Fibroblast of pulmonary artery (primary cell): ENCODE measurements at regions not wholly inside any gene's neighbourhood (a gene's known extent, or its start where the extent isn't known, plus 50 kb on each side); places are given as distances from the start of the nearest gene placed in this dataset.
"Not testable (repeated sequence)": the region's sequence is repeated elsewhere in the genome, so short reads cannot be mapped to it uniquely, and the experiment has no call there.

Experiments
- DNase-seq: peaks from one replicate; pipeline ENCODE4 v3.0.0-alpha.2; 2010; ENCODE audit warnings: low read depth
- H3K4me3 ChIP-seq: replicated peaks from 2 replicates; pipeline ENCODE4 v1.5.1; 2011; ENCODE audit warnings: low read depth, mild to moderate bottlenecking, control low read depth, low read length, moderate library complexity
- CTCF ChIP-seq: IDR thresholded peaks from 2 replicates; pipeline ENCODE4 v1.5.1; 2011; ENCODE audit warnings: mild to moderate bottlenecking, control low read depth, low read length, inconsistent platforms; ENCODE audit errors: missing control alignments

- DNase-seq: no peak
- no peak overlapping the region for H3K4me3 ChIP-seq
- TF ChIP-seq CTCF: no peak
Measured at GRCh38 chr10:65628493-65629139, 1297.2 kb upstream of the LRRTM3 start.

GRCh38 chr10:65660006-65660405, 1265.8 kb upstream of the LRRTM3 start:
- no peak for TF ChIP-seq CTCF
- DNase-seq: no peak
- H3K4me3 ChIP-seq: no peak overlapping the region

- no peak for TF ChIP-seq CTCF
- peak; percentile 55 for DNase-seq
- H3K4me3 ChIP-seq: no peak overlapping the region
Measured at GRCh38 chr10:65670087-65670486, 1255.7 kb upstream of the LRRTM3 start.

- H3K4me3 ChIP-seq: not testable (repeated sequence)
Measured at GRCh38 chr10:65670596-65670995, 1255.2 kb upstream of the LRRTM3 start.

GRCh38 chr10:65675236-65675635, 1250.6 kb upstream of the LRRTM3 start:
- no peak overlapping the region for H3K4me3 ChIP-seq
- no peak for TF ChIP-seq CTCF
- DNase-seq: no peak

More at GRCh38 chr10:65670596-65670995, 1255.2 kb upstream of the LRRTM3 start:
- DNase-seq: peak; percentile 1

- no peak for TF ChIP-seq CTCF
- DNase-seq: no peak
- H3K4me3 ChIP-seq: no peak overlapping the region
Measured at GRCh38 chr10:65684896-65685295, 1240.9 kb upstream of the LRRTM3 start.

- H3K4me3 ChIP-seq: no peak overlapping the region
- no peak for TF ChIP-seq CTCF
- no peak for DNase-seq
Measured at GRCh38 chr10:65701168-65701776, 1224.6 kb upstream of the LRRTM3 start.
